Kidney (tissue), 13 donors: ENCODE measurements at regions not wholly inside any gene's neighbourhood (a gene's known extent, or its start where the extent isn't known, plus 50 kb on each side); places are given as distances from the start of the nearest gene placed in this dataset.

ENCODE experiments used
- DNase-seq, 5 donors: peaks; one replicate each; pipeline ENCODE4 v3.0.0-alpha.2; 2013 to 2020
- FAIRE-seq: peaks from 2 replicates; lab custom pipeline; 2012; peaks lifted over from hg19 to GRCh38; lab: Jason Lieb, UNC
- H3K27ac ChIP-seq, 2 donors: one replicate each; pipeline ENCODE4 v1.7.0; 2013; ENCODE audit warnings: low read depth in 2 of 2, low read length in 2 of 2, inconsistent platforms in 1 of 2
- H3K27me3 ChIP-seq: one replicate; pipeline ENCODE4 v1.7.1; 2013; ENCODE audit warnings: low read length, inconsistent platforms; ENCODE audit not compliant: control insufficient read depth, insufficient read depth
- H3K36me3 ChIP-seq, 3 donors: one replicate each; pipeline versions ENCODE4 v1.7.0 to v1.7.1; 2013; ENCODE audit warnings: low read length in 3 of 3, control low read depth in 1 of 3, inconsistent platforms in 1 of 3; ENCODE audit not compliant: insufficient read depth in 3 of 3, control insufficient read depth in 2 of 3
- H3K4me1 ChIP-seq, 3 donors: one replicate each; pipeline versions ENCODE4 v1.7.0 to v1.7.1; 2013; ENCODE audit warnings: low read length in 3 of 3, inconsistent platforms in 1 of 3, low read depth in 1 of 3; ENCODE audit not compliant: control insufficient read depth in 2 of 3, insufficient read depth in 2 of 3
- H3K4me3 ChIP-seq, 3 donors: one replicate each; pipeline versions ENCODE4 v1.7.0 to v1.8.1; 2013; ENCODE audit warnings: low read length in 3 of 3, control low read depth in 1 of 3, inconsistent platforms in 1 of 3
- H3K9ac ChIP-seq, 3 donors: one replicate each; pipeline versions ENCODE4 v1.7.0 to v1.7.1; 2013; ENCODE audit warnings: low read length in 3 of 3, control low read depth in 1 of 3, inconsistent platforms in 1 of 3
- H3K9me3 ChIP-seq, 3 donors: one replicate each; pipeline versions ENCODE4 v1.7.0 to v1.7.1; 2013; ENCODE audit warnings: low read length in 3 of 3, control low read depth in 1 of 3, inconsistent platforms in 1 of 3; ENCODE audit not compliant: control insufficient read depth in 2 of 3, insufficient read depth in 1 of 3
- intact Hi-C: fragments of 100-400 bp; cut with DNase I; formaldehyde crosslinking; loops from one replicate; pipeline ENCODE4 v1.11.1; 2022
- TF ChIP-seq, protein P1 (sequence below): IDR thresholded peaks from 3 replicates; pipeline ENCODE4 v1.5.1; 2012; ENCODE audit warnings: mild to moderate bottlenecking, moderate library complexity, borderline replicate concordance; ENCODE audit not compliant: insufficient read depth; ENCODE audit errors: extremely low read depth
- donor health status: control.
- donor health status: control.
- donor health status: control.
- donor health status: control.
- donor health status: control.
- donor health status: DM: yes; HTN: yes; CAD: no.
- donor health status: Normal renal cell carcinoma (clear cell type).

DNA sequence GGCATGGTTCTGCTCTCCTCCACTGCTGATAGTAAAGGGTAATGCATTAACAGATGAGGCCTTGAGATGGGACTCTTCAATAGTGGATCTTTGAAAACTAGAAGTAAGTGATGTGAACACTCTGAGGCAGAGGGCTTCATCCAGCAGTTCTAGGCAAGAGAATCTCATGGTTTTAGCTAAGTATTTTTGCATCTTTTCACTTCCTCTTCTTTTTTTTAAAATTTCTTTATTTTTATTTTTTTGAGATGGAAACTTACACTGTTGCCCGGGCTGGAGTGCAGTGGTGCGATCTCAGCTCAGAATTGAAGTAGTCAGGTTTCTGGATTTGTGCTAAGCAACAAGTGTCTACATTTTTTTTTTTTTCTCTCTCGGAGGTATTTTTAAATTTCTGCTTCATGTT lies 101.9 kb downstream of the MTRR start:
- TF ChIP-seq, protein P1, sequence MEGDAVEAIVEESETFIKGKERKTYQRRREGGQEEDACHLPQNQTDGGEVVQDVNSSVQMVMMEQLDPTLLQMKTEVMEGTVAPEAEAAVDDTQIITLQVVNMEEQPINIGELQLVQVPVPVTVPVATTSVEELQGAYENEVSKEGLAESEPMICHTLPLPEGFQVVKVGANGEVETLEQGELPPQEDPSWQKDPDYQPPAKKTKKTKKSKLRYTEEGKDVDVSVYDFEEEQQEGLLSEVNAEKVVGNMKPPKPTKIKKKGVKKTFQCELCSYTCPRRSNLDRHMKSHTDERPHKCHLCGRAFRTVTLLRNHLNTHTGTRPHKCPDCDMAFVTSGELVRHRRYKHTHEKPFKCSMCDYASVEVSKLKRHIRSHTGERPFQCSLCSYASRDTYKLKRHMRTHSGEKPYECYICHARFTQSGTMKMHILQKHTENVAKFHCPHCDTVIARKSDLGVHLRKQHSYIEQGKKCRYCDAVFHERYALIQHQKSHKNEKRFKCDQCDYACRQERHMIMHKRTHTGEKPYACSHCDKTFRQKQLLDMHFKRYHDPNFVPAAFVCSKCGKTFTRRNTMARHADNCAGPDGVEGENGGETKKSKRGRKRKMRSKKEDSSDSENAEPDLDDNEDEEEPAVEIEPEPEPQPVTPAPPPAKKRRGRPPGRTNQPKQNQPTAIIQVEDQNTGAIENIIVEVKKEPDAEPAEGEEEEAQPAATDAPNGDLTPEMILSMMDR: no peak
- no peaks in the 10 kb centered on the region for H3K4me1 ChIP-seq
- no peak overlapping the region for H3K27ac ChIP-seq
- no peak for FAIRE-seq
- H3K4me3 ChIP-seq: no peak overlapping the region
- DNase-seq: no peak
- H3K27me3 ChIP-seq: no peaks in the 10 kb centered on the region
- H3K9ac ChIP-seq: no peak overlapping the region
- intact Hi-C loops: no loop called here
- no peaks in the 10 kb centered on the region for H3K36me3 ChIP-seq
- no peaks in the 10 kb centered on the region for H3K9me3 ChIP-seq

DNA sequence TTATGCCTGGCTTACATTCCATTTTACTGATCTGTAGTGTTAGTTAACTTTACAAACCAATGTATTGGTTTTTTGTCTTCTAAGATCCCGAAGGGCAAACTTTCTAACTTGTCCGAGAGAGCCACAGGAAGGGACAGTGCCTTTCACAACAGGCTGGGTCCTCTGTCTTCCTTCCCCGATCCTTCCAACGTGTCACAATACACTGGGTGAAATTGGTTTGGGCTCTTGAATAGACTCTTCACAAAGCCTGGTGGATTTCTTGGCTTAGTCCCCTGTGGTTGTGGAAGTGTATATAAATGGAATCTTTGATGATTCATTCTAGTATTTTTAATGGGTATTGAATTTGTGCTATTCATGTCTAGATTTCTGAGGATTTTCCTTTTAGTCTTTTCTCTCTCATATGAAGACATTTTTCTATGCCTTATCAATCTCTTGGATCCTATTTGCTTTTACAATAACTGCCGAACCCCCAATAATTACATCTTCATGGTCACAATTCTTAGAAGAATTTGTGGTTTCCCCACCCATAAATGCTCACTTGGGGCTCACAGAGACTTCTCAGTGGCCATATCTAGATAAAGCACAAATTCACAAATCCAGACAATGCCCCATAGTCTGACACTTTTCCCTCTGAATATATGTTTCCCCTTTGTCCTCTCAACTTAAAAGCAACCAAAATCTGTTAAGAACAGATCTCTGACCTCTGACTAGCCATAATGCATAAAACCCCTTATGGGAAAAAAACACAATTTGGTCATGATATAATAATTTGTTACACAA lies 107.7 kb downstream of the MTRR start:
- TF ChIP-seq, protein P1: no peak
- intact Hi-C loops: no loop called here
- Histone ChIP-seq H3K4me3 (no peak overlapping the region), H3K36me3 (no peaks in the 10 kb centered on the region), H3K4me1 (no peaks in the 10 kb centered on the region), H3K27ac (no peak overlapping the region), H3K9me3 (no peaks in the 10 kb centered on the region), H3K9ac (no peak overlapping the region), H3K27me3 (no peaks in the 10 kb centered on the region)
- FAIRE-seq (no peak), DNase-seq (no peak)

DNA sequence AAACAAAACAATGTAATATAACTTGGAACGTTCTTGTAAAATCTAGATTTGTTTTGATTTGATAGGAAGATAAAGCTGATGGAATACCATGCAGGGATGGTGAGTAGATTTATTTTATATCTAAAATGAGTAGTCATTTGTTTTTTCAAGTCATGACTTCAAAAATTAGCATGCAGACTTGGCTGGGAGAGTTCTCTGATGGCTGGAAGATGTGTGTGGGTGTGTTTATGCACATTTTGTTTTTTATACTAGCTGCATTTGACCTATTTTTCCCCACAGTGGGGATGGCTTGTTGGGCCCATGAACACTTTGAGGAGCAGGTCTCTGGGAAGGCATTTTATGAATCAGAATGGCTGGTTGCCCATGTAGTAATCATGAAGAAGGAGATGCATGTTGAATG lies 109.2 kb downstream of the MTRR start:
- Histone ChIP-seq H3K27me3 (no peaks in the 10 kb centered on the region), H3K4me3 (no peak overlapping the region), H3K27ac (no peak overlapping the region), H3K9ac (no peak overlapping the region), H3K9me3 (no peaks in the 10 kb centered on the region), H3K36me3 (no peaks in the 10 kb centered on the region), H3K4me1 (no peaks in the 10 kb centered on the region)
- TF ChIP-seq, protein P1: no peak
- intact Hi-C loops: no loop called here
- FAIRE-seq (no peak), DNase-seq (no peak)
